A549 (cell line): ENCODE measurements at regions not wholly inside any gene's neighbourhood (a gene's known extent, or its start where the extent isn't known, plus 50 kb on each side); places are given as distances from the start of the nearest gene placed in this dataset.

Source experiments
- ATAC-seq, 2 experiments: fragments of 200-7000 bp in 1 of 2; fragments of >200 bp in 1 of 2; cut with Nextera tagmentation in 1 of 2; cut with Tn5 transposase in 1 of 2; 3 replicates each; pipeline versions ENCODE4 v1.8.0 to v1.9.1; 2018 to 2020; ENCODE audit warnings: mild to moderate bottlenecking in 1 of 2, moderate library complexity in 1 of 2
- CTCF ChIA-PET: fragments of 300-600 bp; sonication (Branson Sonifier 250); formaldehyde crosslinking; extraction: SDS; loops from one replicate; lab custom pipeline; 2021; ENCODE audit warnings: antibody characterized with exemption, inconsistent platforms; lab: Yijun Ruan, JAX
- POLR2A ChIA-PET: fragments of 350-600 bp; formaldehyde crosslinking; extraction: SDS; loops from one replicate; lab custom pipeline; 2021; ENCODE audit warnings: antibody characterized with exemption, inconsistent platforms; lab: Yijun Ruan, JAX
- DNase-seq, 2 experiments: peaks; one replicate each; pipeline versions ENCODE4 v3.0.0 to v3.0.0-alpha.2; 2011 to 2016; ENCODE audit warnings: low read depth in 1 of 2, low spot score in 1 of 2
- FAIRE-seq: peaks from 2 replicates; lab custom pipeline; 2011; peaks lifted over from hg19 to GRCh38; lab: Jason Lieb, UNC
- H3K27ac ChIP-seq, 2 experiments: fragments of >200 bp; sonication (Bioruptor Twin); formaldehyde crosslinking; 3 replicates each; pipeline ENCODE4 v1.5.1; 2016 to 2017
- H3K4me1 ChIP-seq: fragments of >200 bp; sonication (Bioruptor Twin); formaldehyde crosslinking; 3 replicates; pipeline ENCODE4 v1.6.1; 2016
- H3K4me2 ChIP-seq: fragments of >200 bp; sonication (Bioruptor Twin); formaldehyde crosslinking; 3 replicates; pipeline ENCODE4 v1.6.1; 2016
- H3K4me3 ChIP-seq: fragments of >200 bp; sonication (Bioruptor Twin); formaldehyde crosslinking; 3 replicates; pipeline ENCODE4 v1.5.1; 2016
- H3K9me3 ChIP-seq: fragments of >200 bp; sonication (Bioruptor Twin); formaldehyde crosslinking; 3 replicates; pipeline ENCODE4 v1.6.1; 2016
- ATOH8 ChIP-seq: fragments of 250-450 bp; sonication (Bioruptor Pico); IDR thresholded peaks from 2 replicates; pipeline ENCODE4 v1.5.0; 2020; ENCODE audit warnings: low read depth, mild to moderate bottlenecking, moderate library complexity
- CHD2 ChIP-seq: fragments of 150-350 bp; IDR thresholded peaks from 2 replicates; pipeline ENCODE4 v1.6.1; 2014; ENCODE audit warnings: low read length; ENCODE audit not compliant: partially characterized antibody
- EHF ChIP-seq: fragments of 250-450 bp; sonication (Bioruptor Pico); IDR thresholded peaks from 2 replicates; pipeline ENCODE4 v1.5.0; 2020; ENCODE audit warnings: mild to moderate bottlenecking
- ELK1 ChIP-seq: fragments of 150-350 bp; IDR thresholded peaks from 2 replicates; pipeline ENCODE4 v1.6.1; 2014; ENCODE audit warnings: low read depth, mild to moderate bottlenecking, low read length
- HEYL ChIP-seq: fragments of 250-450 bp; sonication (Bioruptor Pico); IDR thresholded peaks from 2 replicates; pipeline ENCODE4 v1.8.0; 2021; ENCODE audit warnings: mild to moderate bottlenecking, moderate library complexity
- HOXA7 ChIP-seq: fragments of 250-450 bp; sonication (Bioruptor Pico); IDR thresholded peaks from 2 replicates; pipeline ENCODE4 v1.5.0; 2020; ENCODE audit warnings: mild to moderate bottlenecking, moderate library complexity
- HOXB13 ChIP-seq: fragments of 250-450 bp; sonication (Bioruptor Pico); IDR thresholded peaks from 2 replicates; pipeline ENCODE4 v1.5.0; 2020; ENCODE audit warnings: low read depth, mild to moderate bottlenecking, moderate library complexity
- KDM5A ChIP-seq: fragments of 200-600 bp; sonication (generic); IDR thresholded peaks from 2 replicates; pipeline ENCODE4 v1.6.1; 2016; ENCODE audit warnings: antibody characterized with exemption, mild to moderate bottlenecking
- POLR2AphosphoS2 ChIP-seq: conservative IDR thresholded peaks from 2 replicates; pipeline ENCODE4 v1.6.1; 2012; ENCODE audit warnings: low read length, improper control_type of control experiment, inconsistent platforms
- RAD21 ChIP-seq, 2 experiments: fragments of >200 bp in 1 of 2; sonication (Bioruptor Twin) in 1 of 2; formaldehyde crosslinking in 1 of 2; IDR thresholded peaks in 1 of 2; conservative IDR thresholded peaks in 1 of 2; 2 replicates in 1 of 2; 3 replicates in 1 of 2; pipeline ENCODE4 v1.6.1; 2012 to 2018; ENCODE audit warnings: inconsistent platforms in 1 of 2
- RARB ChIP-seq: fragments of 250-450 bp; sonication (Bioruptor Pico); IDR thresholded peaks from 2 replicates; pipeline ENCODE4 v1.8.0; 2021; ENCODE audit warnings: mild to moderate bottlenecking, moderate library complexity
- SMC3 ChIP-seq: fragments of >200 bp; sonication (Bioruptor Twin); formaldehyde crosslinking; IDR thresholded peaks from 3 replicates; pipeline ENCODE4 v1.6.1; 2018; ENCODE audit warnings: inconsistent platforms
- TP53 ChIP-seq: fragments of 250-450 bp; sonication (Bioruptor Pico); IDR thresholded peaks from 2 replicates; pipeline ENCODE4 v1.5.0; 2021; ENCODE audit warnings: mild to moderate bottlenecking, moderate library complexity
- WGBS: methylation state at CpG from one replicate; pipeline ENCODE4 v1.1.6; 2017; ENCODE audit errors: missing lambda C conversion rate; 5-methylcytosine and 5-hydroxymethylcytosine counted together
- TF ChIP-seq, protein P1 (sequence below): fragments of >200 bp; sonication (Bioruptor Twin); formaldehyde crosslinking; IDR thresholded peaks from 3 replicates; pipeline ENCODE4 v1.6.1; 2016

DNA sequence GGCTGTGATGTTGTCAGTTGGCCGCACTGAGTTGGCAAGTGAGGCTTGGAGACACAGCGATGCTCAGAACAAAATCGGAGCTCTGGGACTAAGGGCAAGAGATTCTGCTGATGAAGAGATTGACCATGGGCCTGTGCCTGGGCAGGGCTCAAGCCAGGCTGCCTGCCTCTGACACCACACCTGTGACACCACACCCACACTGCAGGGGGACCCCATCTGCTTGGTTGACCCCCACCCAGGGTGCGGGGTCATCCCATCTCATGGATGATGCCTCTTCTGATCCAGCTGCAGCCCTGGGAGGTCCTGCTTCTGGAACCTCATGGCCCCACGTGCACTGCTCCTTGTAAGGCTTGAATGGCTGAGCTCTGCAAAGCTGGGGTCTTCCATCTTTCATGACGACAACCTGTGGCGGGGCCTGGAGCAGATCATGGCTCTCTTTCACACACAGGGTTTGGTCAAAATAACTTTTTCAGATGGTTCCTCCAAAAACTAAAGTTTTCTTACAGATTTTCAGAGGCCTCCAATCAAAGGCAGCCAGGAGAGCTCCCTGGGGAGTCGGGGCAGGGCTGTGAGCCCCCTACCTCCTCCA lies 185.2 kb downstream of the GADD45G start (continued):
- TF ChIP-seq, protein P1, sequence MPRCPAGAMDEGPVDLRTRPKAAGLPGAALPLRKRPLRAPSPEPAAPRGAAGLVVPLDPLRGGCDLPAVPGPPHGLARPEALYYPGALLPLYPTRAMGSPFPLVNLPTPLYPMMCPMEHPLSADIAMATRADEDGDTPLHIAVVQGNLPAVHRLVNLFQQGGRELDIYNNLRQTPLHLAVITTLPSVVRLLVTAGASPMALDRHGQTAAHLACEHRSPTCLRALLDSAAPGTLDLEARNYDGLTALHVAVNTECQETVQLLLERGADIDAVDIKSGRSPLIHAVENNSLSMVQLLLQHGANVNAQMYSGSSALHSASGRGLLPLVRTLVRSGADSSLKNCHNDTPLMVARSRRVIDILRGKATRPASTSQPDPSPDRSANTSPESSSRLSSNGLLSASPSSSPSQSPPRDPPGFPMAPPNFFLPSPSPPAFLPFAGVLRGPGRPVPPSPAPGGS, result no peak
- TF ChIP-seq KDM5A, result no peak
- TF ChIP-seq HEYL (CRISPR knock-in tag), result no peak
- TF ChIP-seq TP53 (CRISPR knock-in tag), result no peak
- no peak for TF ChIP-seq SMC3
- TF ChIP-seq POLR2AphosphoS2, result no peak
- TF ChIP-seq HOXB13 (CRISPR knock-in tag), result no peak

GRCh38 chr9:89790542-89791109 lies 185.8 kb downstream of the GADD45G start:
- ATAC-seq (no peak), FAIRE-seq (no peak)

DNA sequence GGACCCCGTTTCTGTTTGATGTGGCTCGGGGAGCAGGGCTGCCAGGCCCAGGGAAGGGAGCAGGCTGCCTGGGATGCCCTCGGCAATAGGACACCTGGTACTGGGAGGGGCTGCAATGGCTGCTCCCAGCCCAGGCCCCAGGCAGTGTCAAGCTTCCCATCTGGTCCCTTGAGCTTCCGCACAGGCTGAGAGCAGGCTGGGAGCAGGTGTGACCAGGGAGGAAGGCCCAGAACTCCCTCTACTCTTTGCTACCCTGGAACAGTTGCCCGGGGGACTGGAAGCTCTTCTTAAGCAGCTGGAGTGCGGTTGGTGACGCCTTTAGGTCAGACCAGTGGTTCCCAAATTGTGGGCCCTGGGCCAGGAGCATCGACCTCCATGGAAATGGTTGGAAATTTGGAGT lies 186.9 kb downstream of the GADD45G start:
- 15% methylated on average over 3 of the region's 8 CpGs for WGBS
- ChIA-PET CTCF (no interaction called here), POLR2A (no interaction called here)
- no peaks in the 10 kb centered on the region for H3K9me3 ChIP-seq
- H3K27ac ChIP-seq, result no peak overlapping the region
- ATAC-seq, result no peak
- TF ChIP-seq ATOH8 (CRISPR knock-in tag), result no peak
- no peak for TF ChIP-seq CHD2
- no peak for TF ChIP-seq RARB (CRISPR knock-in tag)
- TF ChIP-seq RAD21 (conservative IDR thresholded peaks at IDR 0.05 in 1 of 2, IDR thresholded peaks at IDR 0.05 in 1 of 2), result no peak
- no peak for TF ChIP-seq EHF (CRISPR knock-in tag)
- no peak for TF ChIP-seq HOXA7
- no peak for FAIRE-seq
- no peaks in the 10 kb centered on the region for H3K4me1 ChIP-seq
- no peak overlapping the region for H3K4me3 ChIP-seq
- no peak overlapping the region for H3K4me2 ChIP-seq
- DNase-seq, result no peak

More at GRCh38 chr9:89790542-89791109, 185.8 kb downstream of the GADD45G start:
- no peak overlapping the region for H3K4me2 ChIP-seq
- TF ChIP-seq HEYL (CRISPR knock-in tag), result no peak
- TF ChIP-seq ELK1, result no peak
- TF ChIP-seq, protein P1, result no peak
- TF ChIP-seq, all 56 proteins: peak for 0
- H3K4me1 ChIP-seq, result no peaks in the 10 kb centered on the region
- POLR2A ChIA-PET, result no interaction called here
- H3K27ac ChIP-seq, result no peak overlapping the region
- 58% methylated on average over 2 of the region's 2 CpGs for WGBS
- no peak overlapping the region for H3K4me3 ChIP-seq
- CTCF ChIA-PET, result interaction anchor here (1.0 kb wide), 1 partner anchor 37 kb away, joined by 3 read pairs; no protein-coding TSS in a partner anchor
- H3K9me3 ChIP-seq, result no peaks in the 10 kb centered on the region
- DNase-seq, result no peak
